ENCODE measurements at regions not wholly inside any gene's neighbourhood (a gene's known extent, or its start where the extent isn't known, plus 50 kb on each side); places are given as distances from the start of the nearest gene placed in this dataset.

GRCh38 chr1:244269169-244269568 lies 182.5 kb downstream of the ADSS2 start:
- TF ChIP-seq EZH2phosphoT487 (IDR thresholded peaks at IDR 0.05; ENCODE audit: borderline replicate concordance) (no peak), CTCF (conservative IDR thresholded peaks at IDR 0.05; ENCODE audit: low read length) (no peak)

Measured in Loucy (cell line).